MM.1S (cell line): ENCODE measurements at regions not wholly inside any gene's neighbourhood (a gene's known extent, or its start where the extent isn't known, plus 50 kb on each side); places are given as distances from the start of the nearest gene placed in this dataset.

Experiments
- DNase-seq: peaks from one replicate; pipeline ENCODE4 v3.0.0-alpha.2; 2015
- H2AFZ ChIP-seq: fragments of 300-600 bp; sonication (generic); 2 replicates; pipeline ENCODE4 v1.6.0; 2016; ENCODE audit warnings: antibody characterized with exemption, low read length
- H3F3A ChIP-seq: fragments of 300-600 bp; sonication (generic); 2 replicates; pipeline ENCODE4 v1.6.1; 2016; ENCODE audit warnings: mild to moderate bottlenecking, antibody characterized with exemption, low read length, moderate library complexity, mixed read lengths; ENCODE audit not compliant: insufficient read depth
- H3K27ac ChIP-seq: fragments of 300-600 bp; sonication (generic); 2 replicates; pipeline ENCODE4 v1.5.1; 2016; ENCODE audit warnings: mild to moderate bottlenecking, low read length
- H3K27me3 ChIP-seq: fragments of 300-600 bp; sonication (generic); replicated peaks from 2 replicates; pipeline ENCODE4 v1.6.0; 2016; ENCODE audit warnings: low read length; ENCODE audit not compliant: insufficient read depth
- H3K36me3 ChIP-seq: fragments of 300-600 bp; sonication (generic); replicated peaks from 2 replicates; pipeline ENCODE4 v1.6.1; 2016; ENCODE audit warnings: mild to moderate bottlenecking, low read length, mixed read lengths; ENCODE audit not compliant: insufficient read depth
- H3K4me1 ChIP-seq: fragments of 300-600 bp; sonication (generic); 2 replicates; pipeline ENCODE4 v1.6.1; 2016; ENCODE audit warnings: low read length, mixed read lengths
- H3K4me2 ChIP-seq: fragments of 300-600 bp; sonication (generic); 2 replicates; pipeline ENCODE4 v1.6.0; 2016; ENCODE audit warnings: low read depth, low read length
- H3K4me3 ChIP-seq: fragments of 300-600 bp; sonication (generic); 2 replicates; pipeline ENCODE4 v1.5.1; 2016; ENCODE audit warnings: low read length, mixed read lengths
- H3K79me2 ChIP-seq: fragments of 300-600 bp; sonication (generic); 2 replicates; pipeline ENCODE4 v1.6.1; 2016; ENCODE audit warnings: mixed run types, low read length, mixed read lengths
- H3K9ac ChIP-seq: fragments of 300-600 bp; sonication (generic); 2 replicates; pipeline ENCODE4 v1.6.1; 2016; ENCODE audit warnings: low read length, mixed read lengths
- H3K9me2 ChIP-seq: fragments of 300-600 bp; sonication (generic); replicated peaks from 2 replicates; pipeline ENCODE4 v1.6.1; 2016; ENCODE audit warnings: mild to moderate bottlenecking, low read length, mixed read lengths; ENCODE audit not compliant: insufficient read depth
- H3K9me3 ChIP-seq: fragments of 300-600 bp; sonication (generic); replicated peaks from 2 replicates; pipeline ENCODE4 v1.6.1; 2016; ENCODE audit warnings: mild to moderate bottlenecking, low read length, mixed read lengths; ENCODE audit not compliant: insufficient read depth
- H4K20me1 ChIP-seq: fragments of 300-600 bp; sonication (generic); 2 replicates; pipeline ENCODE4 v1.6.1; 2016; ENCODE audit warnings: mild to moderate bottlenecking, low read length, moderate library complexity, mixed read lengths; ENCODE audit not compliant: insufficient read depth
- CTCF ChIP-seq: fragments of 300-600 bp; sonication (generic); IDR thresholded peaks from 2 replicates; pipeline ENCODE4 v1.5.1; 2016; ENCODE audit warnings: antibody characterized with exemption, low read length, mixed read lengths
- EZH2 ChIP-seq: fragments of 300-600 bp; sonication (generic); optimal IDR thresholded peaks from 2 replicates; pipeline ENCODE3; 2017; ENCODE audit warnings: low read depth, mild to moderate bottlenecking, antibody characterized with exemption, low read length, mixed read lengths
- EZH2phosphoT487 ChIP-seq: fragments of 300-600 bp; sonication (generic); IDR thresholded peaks from 2 replicates; pipeline ENCODE4 v1.6.1; 2018; ENCODE audit warnings: antibody characterized with exemption, low read length

- Histone ChIP-seq H3K4me3 (no peak overlapping the region), H3K27me3 (peaks cover 100% of the 10 kb centered on the region), H3K4me1 (no peaks in the 10 kb centered on the region), H3K4me2 (no peak overlapping the region), H4K20me1 (no peaks in the 10 kb centered on the region), H3K79me2 (no peaks in the 10 kb centered on the region), H3K9ac (no peak overlapping the region), H3K27ac (no peak overlapping the region), H3K36me3 (no peaks in the 10 kb centered on the region), H2AFZ (no peak overlapping the region), H3K9me3 (no peaks in the 10 kb centered on the region), H3K9me2 (no peaks in the 10 kb centered on the region), H3F3A (no peaks in the 10 kb centered on the region)
- no peak for DNase-seq
- TF ChIP-seq CTCF (no peak), EZH2 (no peak), EZH2phosphoT487 (no peak)
Measured at GRCh38 chr17:79524213-79525187, 86.4 kb downstream of the RBFOX3 start.

DNA sequence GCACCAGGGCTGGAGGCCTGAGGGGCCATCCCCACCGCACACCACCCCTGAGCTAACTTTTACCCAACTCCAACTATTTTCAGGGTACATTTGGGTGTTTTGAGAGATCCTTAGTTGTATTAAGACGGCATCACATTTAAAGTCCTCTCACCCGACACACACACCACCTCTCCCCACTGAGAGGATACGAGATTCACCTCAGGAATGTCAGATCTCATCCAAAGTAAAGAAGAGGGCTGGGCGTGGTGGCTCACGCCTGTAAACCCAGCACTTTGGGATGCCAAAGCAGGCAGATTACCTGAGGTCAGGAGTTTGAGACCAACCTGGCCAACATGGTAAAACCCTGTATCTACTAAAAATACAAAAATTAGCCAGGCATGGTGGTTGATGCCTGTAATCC lies 88.4 kb downstream of the RBFOX3 start:
- H3K27me3 ChIP-seq: peaks cover 100% of the 10 kb centered on the region
- no peak overlapping the region for H3K27ac ChIP-seq
- H3K9me3 ChIP-seq: no peaks in the 10 kb centered on the region
- H3K9ac ChIP-seq: no peak overlapping the region
- H3K4me3 ChIP-seq: no peak overlapping the region
- no peaks in the 10 kb centered on the region for H3K9me2 ChIP-seq
- no peaks in the 10 kb centered on the region for H3K36me3 ChIP-seq
- H3K79me2 ChIP-seq: no peaks in the 10 kb centered on the region
- DNase-seq: no peak
- no peaks in the 10 kb centered on the region for H4K20me1 ChIP-seq
- TF ChIP-seq EZH2 (no peak), EZH2phosphoT487 (no peak), CTCF (no peak)
- no peaks in the 10 kb centered on the region for H3K4me1 ChIP-seq
- H3F3A ChIP-seq: no peaks in the 10 kb centered on the region
- H2AFZ ChIP-seq: no peak overlapping the region
- no peak overlapping the region for H3K4me2 ChIP-seq

- H3K4me2 ChIP-seq: no peak overlapping the region
- H4K20me1 ChIP-seq: no peaks in the 10 kb centered on the region
- no peaks in the 10 kb centered on the region for H3K9me2 ChIP-seq
- no peak for DNase-seq
- peaks cover 100% of the 10 kb centered on the region for H3K27me3 ChIP-seq
- no peak overlapping the region for H3K27ac ChIP-seq
- H2AFZ ChIP-seq: no peak overlapping the region
- no peak overlapping the region for H3K4me3 ChIP-seq
- no peak for TF ChIP-seq CTCF
- TF ChIP-seq EZH2: no peak
- TF ChIP-seq EZH2phosphoT487: no peak
- H3K36me3 ChIP-seq: no peaks in the 10 kb centered on the region
- H3K9me3 ChIP-seq: no peaks in the 10 kb centered on the region
- no peaks in the 10 kb centered on the region for H3K4me1 ChIP-seq
- no peaks in the 10 kb centered on the region for H3F3A ChIP-seq
- no peaks in the 10 kb centered on the region for H3K79me2 ChIP-seq
- H3K9ac ChIP-seq: no peak overlapping the region
Measured at GRCh38 chr17:79521225-79521624, 89.6 kb downstream of the RBFOX3 start.
